OCI-LY1 (cell line): ENCODE measurements at regions not wholly inside any gene's neighbourhood (a gene's known extent, or its start where the extent isn't known, plus 50 kb on each side); places are given as distances from the start of the nearest gene placed in this dataset.

Source experiments
- H2AFZ ChIP-seq: fragments of 200-600 bp; sonication (generic), shearing (Covaris generic); 2 replicates; pipeline ENCODE4 v1.6.0; 2014; ENCODE audit warnings: antibody characterized with exemption, mild to moderate bottlenecking, low read length
- H3F3A ChIP-seq: fragments of 200-600 bp; sonication (generic), shearing (Covaris generic); 2 replicates; pipeline ENCODE4 v1.6.0; 2014; ENCODE audit warnings: mild to moderate bottlenecking, antibody characterized with exemption, low read length, moderate library complexity; ENCODE audit not compliant: insufficient read depth
- H3K27ac ChIP-seq: fragments of 200-600 bp; sonication (generic); 2 replicates; pipeline ENCODE4 v1.5.1; 2014; ENCODE audit warnings: low read length, mixed run types, mild to moderate bottlenecking, low read depth; ENCODE audit not compliant: poor library complexity, severe bottlenecking
- H3K27me3 ChIP-seq: fragments of 200-600 bp; sonication (generic); 2 replicates; pipeline ENCODE4 v1.6.0; 2014; ENCODE audit warnings: antibody characterized with exemption, mild to moderate bottlenecking, low read length, moderate library complexity; ENCODE audit not compliant: insufficient read depth
- H3K36me3 ChIP-seq: fragments of 200-600 bp; sonication (generic); 2 replicates; pipeline ENCODE4 v1.6.1; 2014; ENCODE audit warnings: mild to moderate bottlenecking, antibody characterized with exemption, low read length, moderate library complexity, mixed read lengths; ENCODE audit not compliant: insufficient read depth
- H3K4me1 ChIP-seq: fragments of 200-600 bp; sonication (generic); 2 replicates; pipeline ENCODE4 v1.5.1; 2014; ENCODE audit warnings: mild to moderate bottlenecking, low read length, moderate library complexity; ENCODE audit not compliant: insufficient read depth, severe bottlenecking
- H3K4me2 ChIP-seq: fragments of 200-600 bp; sonication (generic), shearing (Covaris generic); 2 replicates; pipeline ENCODE4 v1.6.1; 2014; ENCODE audit warnings: low read length
- H3K4me3 ChIP-seq: fragments of 200-600 bp; sonication (generic); 2 replicates; pipeline ENCODE4 v1.5.1; 2014; ENCODE audit warnings: low read length, low read depth, mild to moderate bottlenecking, mixed read lengths; ENCODE audit not compliant: poor library complexity, severe bottlenecking
- H3K79me2 ChIP-seq: fragments of 200-600 bp; shearing (Covaris generic); 2 replicates; pipeline ENCODE4 v1.6.1; 2016; ENCODE audit warnings: mixed run types, low read length, mixed read lengths; ENCODE audit not compliant: insufficient read depth
- H3K9ac ChIP-seq: fragments of 200-600 bp; sonication (generic), shearing (Covaris generic); 2 replicates; pipeline ENCODE4 v1.6.1; 2014; ENCODE audit warnings: mild to moderate bottlenecking, low read length, mixed read lengths
- H3K9me2 ChIP-seq: fragments of 200-600 bp; sonication (generic), shearing (Covaris generic); 2 replicates; pipeline ENCODE4 v1.6.1; 2014; ENCODE audit warnings: low read depth, mild to moderate bottlenecking, low read length, mixed read lengths
- H3K9me3 ChIP-seq: fragments of 200-600 bp; shearing (Covaris generic); 2 replicates; pipeline ENCODE4 v1.6.1; 2014; ENCODE audit warnings: low read length, mixed read lengths
- H4K20me1 ChIP-seq: fragments of 200-600 bp; sonication (generic), shearing (Covaris generic); 2 replicates; pipeline ENCODE4 v1.6.0; 2016; ENCODE audit warnings: mild to moderate bottlenecking, low read length; ENCODE audit not compliant: insufficient read depth
- CTCF ChIP-seq: fragments of 200-600 bp; sonication (generic), shearing (Covaris generic); IDR thresholded peaks from 2 replicates; pipeline ENCODE4 v1.5.1; 2017; ENCODE audit warnings: mild to moderate bottlenecking, antibody characterized with exemption, low read length, moderate library complexity, mixed read lengths
- EZH2 ChIP-seq: fragments of 200-600 bp; sonication (generic), shearing (Covaris generic); IDR thresholded peaks from 2 replicates; pipeline ENCODE4 v1.8.0; 2017; ENCODE audit warnings: borderline replicate concordance, mixed run types, mild to moderate bottlenecking, antibody characterized with exemption, low read length, moderate library complexity, mixed read lengths

GRCh38 chr12:61848893-61849292 lies 411.3 kb upstream of the USP15 start:
- H3K27me3 ChIP-seq = no peaks in the 10 kb centered on the region
- H3K9me2 ChIP-seq = no peaks in the 10 kb centered on the region
- H3K4me1 ChIP-seq = no peaks in the 10 kb centered on the region
- no peak overlapping the region for H3K4me2 ChIP-seq
- no peak overlapping the region for H3K9ac ChIP-seq
- H3K36me3 ChIP-seq = no peaks in the 10 kb centered on the region
- H3F3A ChIP-seq = no peaks in the 10 kb centered on the region
- no peak overlapping the region for H2AFZ ChIP-seq
- no peaks in the 10 kb centered on the region for H4K20me1 ChIP-seq
- TF ChIP-seq CTCF = no peak
- TF ChIP-seq EZH2 = no peak
- H3K79me2 ChIP-seq = no peaks in the 10 kb centered on the region
- H3K4me3 ChIP-seq = no peak overlapping the region
- no peaks in the 10 kb centered on the region for H3K9me3 ChIP-seq
- H3K27ac ChIP-seq = no peak overlapping the region

DNA sequence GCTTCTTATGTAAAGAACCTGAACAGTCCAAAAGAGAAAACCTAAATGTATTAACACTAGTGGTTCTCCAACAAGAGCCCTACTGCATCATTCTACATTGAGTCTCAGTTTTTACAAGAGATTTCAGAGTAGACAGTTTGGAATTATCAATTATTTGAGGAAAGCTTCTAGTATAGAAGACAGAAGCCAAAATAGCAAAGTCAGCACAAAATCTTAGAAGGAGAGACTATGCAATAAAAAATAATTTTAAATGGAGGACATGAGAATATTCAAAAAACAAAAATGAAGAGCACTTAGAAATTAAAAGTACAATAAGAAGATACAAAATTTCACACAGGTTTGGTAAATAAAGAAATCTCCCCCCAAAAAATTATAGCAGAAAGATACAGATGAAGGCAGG lies 406.3 kb upstream of the USP15 start:
- Histone ChIP-seq H3K9me3 (no peaks in the 10 kb centered on the region), H3K27ac (no peak overlapping the region), H3F3A (no peaks in the 10 kb centered on the region), H4K20me1 (no peaks in the 10 kb centered on the region), H3K4me3 (no peak overlapping the region), H3K36me3 (no peaks in the 10 kb centered on the region), H3K4me2 (no peak overlapping the region), H3K9me2 (no peaks in the 10 kb centered on the region), H3K9ac (no peak overlapping the region), H3K79me2 (no peaks in the 10 kb centered on the region), H2AFZ (no peak overlapping the region), H3K27me3 (no peaks in the 10 kb centered on the region), H3K4me1 (no peaks in the 10 kb centered on the region)
- TF ChIP-seq EZH2 (no peak), CTCF (no peak)

GRCh38 chr12:61854902-61855301 lies 405.3 kb upstream of the USP15 start:
- no peak overlapping the region for H3K4me3 ChIP-seq
- H3K27me3 ChIP-seq = no peaks in the 10 kb centered on the region
- no peaks in the 10 kb centered on the region for H3K36me3 ChIP-seq
- no peaks in the 10 kb centered on the region for H3K79me2 ChIP-seq
- H2AFZ ChIP-seq = no peak overlapping the region
- H3F3A ChIP-seq = no peaks in the 10 kb centered on the region
- H3K4me1 ChIP-seq = no peaks in the 10 kb centered on the region
- H3K9me2 ChIP-seq = no peaks in the 10 kb centered on the region
- no peak for TF ChIP-seq EZH2
- TF ChIP-seq CTCF = no peak
- no peak overlapping the region for H3K27ac ChIP-seq
- H4K20me1 ChIP-seq = no peaks in the 10 kb centered on the region
- H3K9ac ChIP-seq = no peak overlapping the region
- no peak overlapping the region for H3K4me2 ChIP-seq
- H3K9me3 ChIP-seq = no peaks in the 10 kb centered on the region
